PC-3 (cell line): ENCODE measurements at regions not wholly inside any gene's neighbourhood (a gene's known extent, or its start where the extent isn't known, plus 50 kb on each side); places are given as distances from the start of the nearest gene placed in this dataset.

Experiments used
- ATAC-seq: fragments of 200-7000 bp; cut with Tn5 transposase; 2 replicates; pipeline ENCODE4 v1.9.1; 2020; ENCODE audit warnings: mild to moderate bottlenecking, moderate library complexity
- BruUV-seq: library from RNA; stranded (reverse); fragments of 400-500 nt; replicated peaks from 2 replicates; lab custom pipeline; 2021; lab: Mats Ljungman, UMichigan
- CTCF ChIA-PET: fragments of 300-600 bp; sonication (Branson Sonifier 250); formaldehyde crosslinking; loops from one replicate; lab custom pipeline; 2022; ENCODE audit warnings: antibody characterized with exemption; lab: Charles Lee
- POLR2A ChIA-PET: fragments of 300-600 bp; sonication (Branson Sonifier 250); formaldehyde crosslinking; loops from one replicate; lab custom pipeline; 2022; ENCODE audit warnings: antibody characterized with exemption; ENCODE audit not compliant: unreplicated experiment; lab: Charles Lee
- DNase-seq: peaks from one replicate; pipeline ENCODE4 v3.0.0-alpha.2; 2015
- H2AFZ ChIP-seq: fragments of 300-600 bp; sonication (generic); 2 replicates; pipeline ENCODE4 v1.6.0; 2016; ENCODE audit warnings: antibody characterized with exemption, low read length
- H3F3A ChIP-seq: fragments of 300-600 bp; sonication (generic); one replicate; pipeline ENCODE4 v1.6.0; 2017; ENCODE audit warnings: antibody characterized with exemption, low read length, control low read depth, mild to moderate bottlenecking; ENCODE audit not compliant: unreplicated experiment
- H3K27ac ChIP-seq: fragments of 300-600 bp; sonication (generic); 2 replicates; pipeline ENCODE4 v1.5.1; 2016; ENCODE audit warnings: mild to moderate bottlenecking, low read length
- H3K27me3 ChIP-seq: fragments of 300-600 bp; sonication (generic); 2 replicates; pipeline ENCODE4 v1.6.1; 2016; ENCODE audit warnings: low read length, mixed read lengths
- H3K36me3 ChIP-seq: fragments of 300-600 bp; sonication (generic); 2 replicates; pipeline ENCODE4 v1.6.1; 2016; ENCODE audit warnings: low read depth, mixed run types, low read length, mixed read lengths
- H3K4me1 ChIP-seq: fragments of 300-600 bp; sonication (generic); 2 replicates; pipeline ENCODE4 v1.5.1; 2016; ENCODE audit warnings: low read length; ENCODE audit not compliant: insufficient read depth
- H3K4me2 ChIP-seq: fragments of 300-600 bp; sonication (generic); 2 replicates; pipeline ENCODE4 v1.6.0; 2016; ENCODE audit warnings: low read length
- H3K4me3 ChIP-seq: fragments of 300-600 bp; sonication (generic); 2 replicates; pipeline ENCODE4 v1.5.1; 2016; ENCODE audit warnings: mild to moderate bottlenecking, low read length, mixed read lengths
- H3K79me2 ChIP-seq: fragments of 300-600 bp; sonication (generic); 2 replicates; pipeline ENCODE4 v1.6.1; 2017; ENCODE audit warnings: low read length, mixed read lengths
- H3K9ac ChIP-seq: fragments of 300-600 bp; sonication (generic); 2 replicates; pipeline ENCODE4 v1.6.0; 2016; ENCODE audit warnings: mild to moderate bottlenecking, low read length
- H3K9me2 ChIP-seq: fragments of 300-600 bp; sonication (generic); replicated peaks from 2 replicates; pipeline ENCODE4 v1.6.1; 2016; ENCODE audit warnings: mixed run types, low read length, mixed read lengths
- H3K9me3 ChIP-seq: fragments of 300-600 bp; sonication (generic); 2 replicates; pipeline ENCODE4 v1.6.1; 2016; ENCODE audit warnings: low read length, mixed read lengths
- H4K20me1 ChIP-seq: fragments of 300-600 bp; sonication (generic); 2 replicates; pipeline ENCODE4 v1.6.1; 2016; ENCODE audit warnings: low read length, mixed read lengths
- CTCF ChIP-seq: fragments of 300-600 bp; sonication (generic); conservative IDR thresholded peaks from 2 replicates; pipeline ENCODE4 v1.5.1; 2017; ENCODE audit warnings: antibody characterized with exemption, low read depth, mild to moderate bottlenecking, low read length
- EZH2 ChIP-seq: fragments of 300-600 bp; sonication (generic); IDR thresholded peaks from one replicate; pipeline ENCODE4 v1.6.1; 2017; ENCODE audit warnings: antibody characterized with exemption, mild to moderate bottlenecking, low read length; ENCODE audit not compliant: unreplicated experiment
- EZH2phosphoT487 ChIP-seq: fragments of 300-600 bp; sonication (generic); IDR thresholded peaks from 2 replicates; pipeline ENCODE4 v1.6.1; 2018; ENCODE audit warnings: mild to moderate bottlenecking, antibody characterized with exemption, low read length, borderline replicate concordance
- intact Hi-C: fragments of 100-400 bp; cut with micrococcal nuclease; formaldehyde crosslinking; loops from 2 replicates; pipeline ENCODE4 v1.9.0; 2023

GRCh38 chr14:34060651-34060999 is 109.8 kb upstream of the EGLN3 start:
- BruUV-seq = TSS peak; percentile 65
- Histone ChIP-seq H3K27ac (no peak overlapping the region), H2AFZ (peak overlapping the region; percentile 92), H3K9me3 (no peaks in the 10 kb centered on the region), H3K4me3 (peak overlapping the region; percentile 67), H3K9me2 (no peaks in the 10 kb centered on the region), H3F3A (no peaks in the 10 kb centered on the region), H3K9ac (peak overlapping the region; percentile 41), H3K27me3 (no peaks in the 10 kb centered on the region), H3K4me1 (peaks cover 17% of the 10 kb centered on the region), H3K36me3 (no peaks in the 10 kb centered on the region), H3K4me2 (peak overlapping the region; percentile 88), H3K79me2 (no peaks in the 10 kb centered on the region), H4K20me1 (no peaks in the 10 kb centered on the region)
- no peak for ATAC-seq
- ChIA-PET POLR2A (interaction anchor here (0.6 kb wide), 1 partner anchor 15 kb away, joined by 14 read pairs; no protein-coding TSS in a partner anchor), CTCF (interaction anchor here (0.6 to 1.5 kb wide), 2 partner anchors 38 to 48 kb away, joined by 5 to 12 read pairs; no protein-coding TSS in a partner anchor)
- no peak for DNase-seq
- intact Hi-C loops = loop anchor here (1.0 kb wide), 1 partner anchor 21 kb away; no protein-coding TSS in a partner anchor
- TF ChIP-seq CTCF = no peak
- no peak for TF ChIP-seq EZH2phosphoT487
- no peak for TF ChIP-seq EZH2

GRCh38 chr14:34059925-34060650 is 109.2 kb upstream of the EGLN3 start:
- peak; percentile 89 for DNase-seq
- no TSS peak for BruUV-seq
- ChIA-PET CTCF (interaction anchor here (0.6 to 1.5 kb wide), 4 partner anchors 8 to 48 kb away, joined by 3 to 12 read pairs (median 4); no protein-coding TSS in a partner anchor), POLR2A (interaction anchor here (0.5 to 0.6 kb wide), 2 partner anchors 15 to 206 kb away, joined by 5 to 14 read pairs; no protein-coding TSS in a partner anchor)
- Histone ChIP-seq H2AFZ (peak overlapping the region; percentile 92), H3F3A (no peaks in the 10 kb centered on the region), H3K9ac (peak overlapping the region; percentile 41), H3K9me3 (no peaks in the 10 kb centered on the region), H3K9me2 (no peaks in the 10 kb centered on the region), H3K79me2 (no peaks in the 10 kb centered on the region), H3K4me3 (peak overlapping the region; percentile 67), H3K27ac (no peak overlapping the region), H4K20me1 (no peaks in the 10 kb centered on the region), H3K36me3 (no peaks in the 10 kb centered on the region), H3K27me3 (no peaks in the 10 kb centered on the region), H3K4me2 (peak overlapping the region; percentile 88), H3K4me1 (peaks cover 17% of the 10 kb centered on the region)
- intact Hi-C loops = loop anchor here (1.0 kb wide), 1 partner anchor 21 kb away; no protein-coding TSS in a partner anchor
- TF ChIP-seq EZH2phosphoT487 (peak; percentile 80), EZH2 (no peak), CTCF (peak; percentile 47; the same call in 1 of the 2 replicates)
- peak; percentile 97 for ATAC-seq
